D721Med (cell line): ENCODE measurements at regions not wholly inside any gene's neighbourhood (a gene's known extent, or its start where the extent isn't known, plus 50 kb on each side); places are given as distances from the start of the nearest gene placed in this dataset.

Source experiments
- DNase-seq: peaks from one replicate; pipeline ENCODE4 v3.0.0; 2011; ENCODE audit warnings: low spot score; ENCODE audit not compliant: insufficient read length
- FAIRE-seq: peaks from 2 replicates; lab custom pipeline; 2011; peaks lifted over from hg19 to GRCh38; lab: Jason Lieb, UNC
- TF ChIP-seq, protein P1 (sequence below): IDR thresholded peaks from 2 replicates; pipeline ENCODE4 v1.5.1; 2012; ENCODE audit warnings: mild to moderate bottlenecking, control low read depth; ENCODE audit not compliant: insufficient read depth; ENCODE audit errors: missing control alignments

DNA sequence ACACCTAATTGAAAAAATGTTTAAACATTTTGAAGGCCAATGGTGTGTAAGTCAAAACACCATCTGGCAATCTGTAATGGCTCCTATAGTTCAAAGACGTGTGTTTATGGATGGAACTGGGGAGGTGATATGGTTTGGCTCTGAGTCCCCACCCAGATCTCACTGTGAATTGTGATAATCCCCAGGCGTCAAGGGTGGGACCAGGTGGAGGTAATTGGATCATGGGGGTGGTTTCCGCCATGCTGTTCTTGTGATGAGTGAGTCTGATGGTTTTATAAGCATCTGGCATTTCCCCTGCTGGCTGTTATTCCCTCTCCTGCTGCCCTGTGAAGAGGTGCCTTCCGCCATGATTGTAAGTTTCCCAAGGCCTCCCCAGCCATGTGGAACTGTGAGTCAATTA lies 52.2 kb downstream of the ADRA2C start:
- DNase-seq = no peak
- TF ChIP-seq, protein P1, sequence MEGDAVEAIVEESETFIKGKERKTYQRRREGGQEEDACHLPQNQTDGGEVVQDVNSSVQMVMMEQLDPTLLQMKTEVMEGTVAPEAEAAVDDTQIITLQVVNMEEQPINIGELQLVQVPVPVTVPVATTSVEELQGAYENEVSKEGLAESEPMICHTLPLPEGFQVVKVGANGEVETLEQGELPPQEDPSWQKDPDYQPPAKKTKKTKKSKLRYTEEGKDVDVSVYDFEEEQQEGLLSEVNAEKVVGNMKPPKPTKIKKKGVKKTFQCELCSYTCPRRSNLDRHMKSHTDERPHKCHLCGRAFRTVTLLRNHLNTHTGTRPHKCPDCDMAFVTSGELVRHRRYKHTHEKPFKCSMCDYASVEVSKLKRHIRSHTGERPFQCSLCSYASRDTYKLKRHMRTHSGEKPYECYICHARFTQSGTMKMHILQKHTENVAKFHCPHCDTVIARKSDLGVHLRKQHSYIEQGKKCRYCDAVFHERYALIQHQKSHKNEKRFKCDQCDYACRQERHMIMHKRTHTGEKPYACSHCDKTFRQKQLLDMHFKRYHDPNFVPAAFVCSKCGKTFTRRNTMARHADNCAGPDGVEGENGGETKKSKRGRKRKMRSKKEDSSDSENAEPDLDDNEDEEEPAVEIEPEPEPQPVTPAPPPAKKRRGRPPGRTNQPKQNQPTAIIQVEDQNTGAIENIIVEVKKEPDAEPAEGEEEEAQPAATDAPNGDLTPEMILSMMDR = no peak
- no peak for FAIRE-seq

DNA sequence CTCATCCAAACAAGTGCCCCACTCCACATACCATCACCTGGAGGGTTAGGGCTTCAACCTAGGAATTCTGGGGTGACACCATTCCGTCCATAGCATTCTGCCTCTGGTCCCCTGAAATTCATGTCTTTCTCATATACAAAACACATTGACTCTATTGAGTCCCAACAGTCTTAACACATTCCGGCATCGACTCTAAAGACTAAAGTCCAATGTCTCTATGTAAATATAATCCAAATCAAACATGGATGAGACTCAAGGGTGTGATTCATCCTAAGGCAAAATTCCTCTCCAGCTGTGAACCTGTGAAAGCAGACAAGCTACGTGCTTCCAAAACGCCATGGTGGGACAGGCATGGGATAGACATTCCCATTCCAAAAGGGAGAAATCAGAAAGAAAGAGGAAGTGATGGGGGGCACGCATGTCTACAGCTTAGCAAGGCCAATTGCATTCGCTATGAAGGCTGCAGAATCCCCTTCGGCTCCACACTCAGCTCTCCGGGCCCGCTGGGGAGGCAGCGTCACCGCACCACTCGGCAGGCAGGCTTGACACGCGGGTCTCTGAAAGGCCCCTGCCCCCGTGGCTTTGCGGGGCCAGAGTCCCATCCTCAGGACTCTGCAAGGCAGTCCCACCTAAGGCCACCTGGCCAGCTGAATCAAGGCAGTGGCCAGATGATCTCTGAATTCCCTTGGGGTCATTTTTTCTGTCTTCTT lies 53.2 kb downstream of the ADRA2C start:
- DNase-seq = no peak
- TF ChIP-seq, protein P1 = no peak
- no peak for FAIRE-seq

DNA sequence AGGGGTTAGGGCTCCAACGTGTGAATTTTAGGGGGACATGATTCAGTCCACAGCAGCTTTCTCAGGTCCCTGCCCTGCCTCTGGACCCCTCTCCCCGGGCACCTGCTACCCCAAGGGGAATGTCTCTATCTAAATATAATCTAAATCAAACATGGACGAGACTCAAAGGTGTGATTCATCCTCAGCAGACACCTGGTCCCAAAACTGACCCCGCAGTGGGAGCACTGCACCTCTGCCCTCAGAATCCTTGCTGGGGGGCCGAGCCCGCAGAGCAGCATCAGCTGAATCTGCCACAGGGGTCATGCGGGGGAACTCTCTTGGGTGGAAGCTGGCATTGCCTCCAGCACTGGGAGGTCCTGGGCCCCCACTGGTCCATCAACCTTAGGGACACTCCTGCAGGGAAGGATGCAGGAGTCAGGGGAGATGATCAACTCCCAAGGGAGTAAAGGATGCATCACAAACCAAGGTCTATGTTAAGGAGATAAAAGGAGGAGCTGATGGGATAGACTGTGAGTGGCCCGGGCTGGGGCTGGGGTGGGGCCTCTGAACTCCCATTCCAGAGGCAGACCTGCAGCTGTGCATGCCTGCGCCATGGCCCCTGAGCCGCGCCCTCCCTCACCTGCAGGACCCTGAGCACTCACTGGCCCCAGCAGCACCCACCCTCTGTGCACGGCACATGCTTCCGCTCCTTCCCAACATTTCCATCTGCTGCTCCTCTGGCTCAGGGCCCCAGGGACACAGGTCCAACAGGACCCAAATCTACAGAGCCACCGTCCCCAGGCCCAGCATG lies 54.0 kb downstream of the ADRA2C start:
- TF ChIP-seq, protein P1 = no peak
- DNase-seq (no peak), FAIRE-seq (no peak)

DNA sequence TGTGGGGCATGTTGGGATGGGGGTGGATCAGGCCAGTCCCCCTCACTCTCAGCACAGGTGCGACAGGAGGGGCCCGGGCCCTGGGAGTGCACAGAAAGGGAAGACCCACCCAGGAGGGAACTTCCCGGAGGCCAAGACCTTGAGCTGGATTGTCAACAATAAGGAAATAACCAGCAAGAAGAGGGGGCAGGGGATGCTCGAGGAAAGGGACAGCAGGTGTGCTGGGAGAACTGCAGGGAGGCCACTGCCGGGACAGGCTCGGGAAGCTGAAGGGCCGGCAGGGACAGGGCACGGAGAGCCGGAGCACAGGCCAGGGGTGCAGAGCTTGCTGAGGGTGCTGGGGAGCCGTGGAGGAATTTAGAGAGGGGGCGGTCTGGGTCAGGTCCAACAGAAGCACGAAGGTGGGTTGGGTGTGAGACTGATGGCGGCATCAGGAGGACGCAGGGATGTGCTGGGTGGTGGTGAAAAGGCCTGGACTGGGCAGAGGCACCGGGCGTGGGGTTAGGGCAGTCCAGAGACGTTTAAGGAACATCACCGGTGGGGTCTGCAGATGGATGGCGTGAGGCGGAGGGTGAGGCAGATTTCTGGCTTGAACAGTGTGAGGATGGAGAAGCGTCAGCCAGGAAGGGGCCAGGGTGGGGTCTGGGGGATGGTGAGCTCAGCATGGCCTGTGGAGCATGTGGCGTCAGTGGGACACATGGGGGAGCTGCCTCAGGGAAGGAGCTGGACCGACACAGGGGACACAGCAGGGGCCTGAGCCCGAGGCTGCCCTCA lies 54.8 kb downstream of the ADRA2C start:
- no peak for FAIRE-seq
- TF ChIP-seq, protein P1 = no peak
- DNase-seq = no peak

DNA sequence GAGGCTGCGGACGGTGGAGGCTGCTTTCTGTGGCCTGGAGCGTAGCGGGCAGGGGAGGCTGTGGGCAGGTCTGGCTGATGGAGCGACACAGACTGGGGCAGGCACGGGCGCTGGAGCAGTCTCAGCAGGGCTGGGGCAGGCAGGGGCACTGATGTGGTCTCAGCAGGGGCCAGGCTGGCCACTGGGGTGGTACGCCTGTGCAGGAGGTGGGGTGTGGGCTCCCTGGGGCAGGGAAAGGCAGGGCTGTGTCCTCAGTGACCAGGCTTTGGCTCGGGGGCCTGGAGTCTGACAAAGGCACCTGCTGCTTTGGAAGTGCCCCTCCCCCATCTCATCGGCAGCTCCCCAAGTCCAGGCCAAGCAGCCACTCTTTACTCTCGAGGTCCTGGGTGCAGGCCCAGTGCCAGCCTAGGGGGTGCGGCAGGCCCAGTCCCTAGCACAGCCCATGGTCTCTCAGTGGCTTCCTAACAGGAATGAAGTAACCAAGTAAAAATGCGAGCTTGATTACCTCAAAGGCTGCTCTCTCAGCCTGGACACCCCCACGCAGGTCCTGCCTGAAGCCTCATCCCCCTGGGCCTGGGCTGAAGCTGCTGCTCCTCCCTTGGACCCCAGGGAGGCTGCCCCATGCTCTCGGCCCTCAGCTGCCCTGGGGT lies 55.5 kb downstream of the ADRA2C start:
- TF ChIP-seq, protein P1 = no peak
- DNase-seq = no peak
- no peak for FAIRE-seq

DNA sequence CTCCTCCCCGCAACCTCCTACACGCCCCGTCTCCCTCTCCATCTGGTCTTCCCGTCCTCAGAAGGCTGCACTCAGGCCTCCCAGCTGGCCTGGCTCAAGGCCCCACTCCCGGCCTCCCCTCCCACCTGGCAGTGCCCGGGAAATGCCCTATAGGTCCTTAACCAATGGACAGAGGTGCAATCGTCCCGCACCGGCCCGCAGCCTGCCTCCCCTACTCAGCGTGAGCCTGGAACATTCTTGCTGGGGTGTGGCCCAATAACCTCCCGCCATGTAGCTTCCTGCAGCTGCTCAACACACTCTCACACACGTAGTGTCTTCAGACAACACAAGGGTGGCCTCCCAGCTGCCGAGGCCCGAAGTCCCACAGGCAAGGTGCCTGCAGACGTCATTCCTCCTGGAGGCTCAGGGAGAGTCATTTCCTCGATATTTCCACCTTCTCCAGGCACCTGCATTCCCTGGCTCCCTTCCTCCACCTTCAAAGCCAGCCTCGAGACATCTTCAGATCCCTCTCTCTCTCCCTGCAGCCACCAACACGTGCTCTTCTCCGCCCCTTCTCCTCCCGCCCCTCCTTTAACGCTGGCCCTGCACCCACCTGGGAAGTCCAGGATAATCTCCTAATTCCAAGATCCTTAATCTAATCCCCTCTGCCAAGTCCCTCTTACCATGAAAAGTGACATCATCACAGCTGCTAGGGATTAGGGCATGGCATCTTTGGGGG lies 56.2 kb downstream of the ADRA2C start:
- TF ChIP-seq, protein P1 = no peak
- DNase-seq (peak; percentile 84), FAIRE-seq (peak; percentile 79)
